ENCODE measurements at regions not wholly inside any gene's neighbourhood (a gene's known extent, or its start where the extent isn't known, plus 50 kb on each side); places are given as distances from the start of the nearest gene placed in this dataset.

DNA sequence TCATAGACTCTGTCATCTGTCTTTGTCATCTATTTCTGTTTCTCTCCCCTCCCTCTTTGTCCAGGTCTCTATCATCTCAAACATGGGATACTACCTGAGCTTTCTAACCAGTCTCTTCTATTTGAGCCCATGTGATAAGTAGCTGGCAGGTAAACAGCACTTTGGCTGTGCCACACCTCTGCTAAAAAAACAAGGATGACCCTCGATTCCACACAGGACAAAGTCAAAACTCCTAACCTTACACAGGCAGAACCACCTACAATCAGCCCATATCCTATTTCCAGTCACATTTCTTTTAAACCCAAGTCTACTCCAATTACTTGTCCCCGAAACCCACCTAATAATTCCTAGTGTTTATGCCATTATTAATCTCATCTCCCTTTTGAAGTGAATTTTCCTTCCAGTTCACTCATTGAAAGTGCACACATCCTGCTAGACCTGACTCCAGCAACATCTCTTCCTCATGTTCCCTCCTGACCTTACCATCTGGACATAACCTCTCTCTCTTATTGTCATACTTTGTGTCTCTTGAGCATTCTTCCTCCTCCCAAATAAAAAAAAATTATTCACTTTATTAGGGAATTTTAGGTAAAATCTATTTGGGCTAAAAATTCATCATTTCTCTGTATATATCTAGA, 256.1 kb upstream of the ONECUT1 start:
- no peak overlapping the region for H3K27ac ChIP-seq
- no peak overlapping the region for H3K4me3 ChIP-seq
- no peaks in the 10 kb centered on the region for H3K79me2 ChIP-seq (ENCODE audit: low read depth)
- Mint-ChIP-seq H3K27me3 (ENCODE audit: insufficient read depth, low read depth) (no peaks in the 10 kb centered on the region), H3K9me3 (peaks cover 19% of the 10 kb centered on the region), H3K4me1 (no peaks in the 10 kb centered on the region), H3K36me3 (peaks cover 2% of the 10 kb centered on the region), H3K27ac (no peak overlapping the region), H3K4me3 (no peak overlapping the region)
- H2AFZ ChIP-seq (replicated peaks) = no peak overlapping the region
- H3K9ac ChIP-seq = no peak overlapping the region
- H3K9me3 ChIP-seq (ENCODE audit: low read depth) = no peaks in the 10 kb centered on the region
- H3F3A ChIP-seq (ENCODE audit: low read depth) = no peaks in the 10 kb centered on the region
- no peaks in the 10 kb centered on the region for H3K27me3 ChIP-seq
- DNase-seq (ENCODE audit: low spot score) = no peak
- no peaks in the 10 kb centered on the region for H3K36me3 ChIP-seq
- H4K20me1 ChIP-seq (ENCODE audit: low read depth) = no peaks in the 10 kb centered on the region
- no peaks in the 10 kb centered on the region for H3K4me1 ChIP-seq
- TF ChIP-seq EZH2phosphoT487 (IDR thresholded peaks at IDR 0.05) = no peak
- no peak for TF ChIP-seq EZH2 (IDR thresholded peaks at IDR 0.05)
- TF ChIP-seq, protein P1, sequence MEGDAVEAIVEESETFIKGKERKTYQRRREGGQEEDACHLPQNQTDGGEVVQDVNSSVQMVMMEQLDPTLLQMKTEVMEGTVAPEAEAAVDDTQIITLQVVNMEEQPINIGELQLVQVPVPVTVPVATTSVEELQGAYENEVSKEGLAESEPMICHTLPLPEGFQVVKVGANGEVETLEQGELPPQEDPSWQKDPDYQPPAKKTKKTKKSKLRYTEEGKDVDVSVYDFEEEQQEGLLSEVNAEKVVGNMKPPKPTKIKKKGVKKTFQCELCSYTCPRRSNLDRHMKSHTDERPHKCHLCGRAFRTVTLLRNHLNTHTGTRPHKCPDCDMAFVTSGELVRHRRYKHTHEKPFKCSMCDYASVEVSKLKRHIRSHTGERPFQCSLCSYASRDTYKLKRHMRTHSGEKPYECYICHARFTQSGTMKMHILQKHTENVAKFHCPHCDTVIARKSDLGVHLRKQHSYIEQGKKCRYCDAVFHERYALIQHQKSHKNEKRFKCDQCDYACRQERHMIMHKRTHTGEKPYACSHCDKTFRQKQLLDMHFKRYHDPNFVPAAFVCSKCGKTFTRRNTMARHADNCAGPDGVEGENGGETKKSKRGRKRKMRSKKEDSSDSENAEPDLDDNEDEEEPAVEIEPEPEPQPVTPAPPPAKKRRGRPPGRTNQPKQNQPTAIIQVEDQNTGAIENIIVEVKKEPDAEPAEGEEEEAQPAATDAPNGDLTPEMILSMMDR (IDR thresholded peaks at IDR 0.05) = no peak
- no peak overlapping the region for H3K4me2 ChIP-seq

DNA sequence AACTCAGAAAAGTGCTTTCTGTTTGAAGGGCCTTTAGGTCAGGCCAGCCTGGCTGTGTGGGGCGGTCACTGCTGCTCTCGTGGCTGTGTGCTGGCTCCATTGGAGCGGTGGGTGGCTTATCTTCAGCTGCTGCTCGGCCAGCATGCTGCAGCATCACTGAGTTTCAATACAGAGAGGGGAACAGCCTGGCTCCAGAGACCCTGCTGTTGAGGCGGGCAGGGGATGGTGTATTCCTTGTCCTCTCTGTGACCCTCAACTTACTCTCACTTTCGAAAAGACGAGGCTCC, 248.5 kb upstream of the ONECUT1 start:
- Histone ChIP-seq H4K20me1 (ENCODE audit: low read depth) (no peaks in the 10 kb centered on the region), H3K27ac (no peak overlapping the region), H3K4me2 (no peak overlapping the region), H3K9me3 (ENCODE audit: low read depth) (no peaks in the 10 kb centered on the region), H3F3A (ENCODE audit: low read depth) (no peaks in the 10 kb centered on the region), H3K36me3 (no peaks in the 10 kb centered on the region), H3K79me2 (ENCODE audit: low read depth) (no peaks in the 10 kb centered on the region), H3K4me1 (peaks cover 8% of the 10 kb centered on the region), H2AFZ (replicated peaks) (peak overlapping the region; percentile 57), H3K4me3 (no peak overlapping the region), H3K9ac (no peak overlapping the region), H3K27me3 (no peaks in the 10 kb centered on the region)
- H3K4me1 Mint-ChIP-seq = peaks cover 22% of the 10 kb centered on the region
- no peak overlapping the region for H3K4me3 Mint-ChIP-seq
- H3K27me3 Mint-ChIP-seq (ENCODE audit: insufficient read depth, low read depth) = peaks cover 6% of the 10 kb centered on the region
- peaks cover 3% of the 10 kb centered on the region for H3K9me3 Mint-ChIP-seq
- H3K36me3 Mint-ChIP-seq = no peaks in the 10 kb centered on the region
- DNase-seq (ENCODE audit: low spot score) = peak; percentile 15
- H3K27ac Mint-ChIP-seq = no peak overlapping the region
- TF ChIP-seq EZH2phosphoT487 (IDR thresholded peaks at IDR 0.05) (no peak), EZH2 (IDR thresholded peaks at IDR 0.05) (no peak)
- TF ChIP-seq, protein P1 (IDR thresholded peaks at IDR 0.05) = no peak

DNA sequence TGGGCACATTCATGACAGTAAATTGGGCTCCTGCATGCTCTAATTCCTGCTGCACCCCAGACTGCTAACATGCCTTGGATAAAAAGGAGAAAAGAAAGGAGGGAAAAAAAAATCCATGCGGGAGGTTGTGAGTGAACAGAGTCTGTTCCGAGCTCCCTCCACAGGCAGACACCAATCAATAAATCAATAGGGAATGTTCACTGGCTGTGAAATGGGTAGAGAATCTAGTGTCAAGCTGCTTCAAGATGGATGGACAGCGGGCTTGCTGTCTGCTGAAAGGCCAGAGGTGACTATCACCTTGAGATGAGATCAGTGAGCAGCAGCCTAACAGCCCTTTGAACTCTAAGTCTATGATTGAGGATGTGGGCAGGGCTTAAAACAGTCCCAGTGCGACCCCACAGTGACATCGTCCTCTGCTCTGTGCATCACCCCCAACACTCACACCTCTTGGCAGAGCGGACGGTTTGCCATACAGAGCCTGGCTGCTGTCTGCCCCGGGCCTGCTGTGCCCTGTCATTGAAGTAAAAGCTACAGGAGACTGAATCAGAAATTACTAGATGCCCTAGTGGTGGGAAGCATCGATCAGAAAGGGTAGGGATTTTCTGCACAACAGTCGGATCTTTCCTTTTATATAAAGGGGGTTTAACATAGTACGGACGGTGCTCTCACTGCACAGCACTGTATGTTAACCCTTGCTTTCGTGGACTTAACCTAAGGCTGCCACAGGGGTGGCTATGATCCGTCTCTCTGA, 247.9 kb upstream of the ONECUT1 start:
- Histone ChIP-seq H3K4me3 (no peak overlapping the region), H3F3A (ENCODE audit: low read depth) (no peaks in the 10 kb centered on the region), H3K36me3 (no peaks in the 10 kb centered on the region), H3K4me2 (no peak overlapping the region), H2AFZ (replicated peaks) (peak overlapping the region; percentile 57), H3K27ac (no peak overlapping the region), H3K79me2 (ENCODE audit: low read depth) (no peaks in the 10 kb centered on the region), H3K9ac (no peak overlapping the region), H3K9me3 (ENCODE audit: low read depth) (no peaks in the 10 kb centered on the region), H4K20me1 (ENCODE audit: low read depth) (no peaks in the 10 kb centered on the region), H3K27me3 (no peaks in the 10 kb centered on the region), H3K4me1 (peaks cover 8% of the 10 kb centered on the region)
- Mint-ChIP-seq H3K4me3 (no peak overlapping the region), H3K27me3 (ENCODE audit: insufficient read depth, low read depth) (peaks cover 6% of the 10 kb centered on the region), H3K36me3 (no peaks in the 10 kb centered on the region), H3K4me1 (peaks cover 22% of the 10 kb centered on the region), H3K9me3 (peaks cover 3% of the 10 kb centered on the region), H3K27ac (no peak overlapping the region)
- no peak for DNase-seq (ENCODE audit: low spot score)
- TF ChIP-seq EZH2phosphoT487 (IDR thresholded peaks at IDR 0.05) (no peak), EZH2 (IDR thresholded peaks at IDR 0.05) (no peak)
- TF ChIP-seq, protein P1 (IDR thresholded peaks at IDR 0.05) = no peak
